Mesenchymal stem cell (in vitro differentiated cells and primary cell): ENCODE measurements at regions not wholly inside any gene's neighbourhood (a gene's known extent, or its start where the extent isn't known, plus 50 kb on each side); places are given as distances from the start of the nearest gene placed in this dataset.
A peak's percentile ranks its signal among the peaks of the same experiment; 100 is the strongest.
"Not testable (repeated sequence)": the region's sequence is repeated elsewhere in the genome, so short reads cannot be mapped to it uniquely, and the experiment has no call there.

Experiments
- DNase-seq: peaks from one replicate; pipeline ENCODE4 v3.0.0-alpha.2; 2013
- H2AFZ ChIP-seq: one replicate; pipeline ENCODE4 v1.6.1; 2013; ENCODE audit warnings: low read depth, mild to moderate bottlenecking, control low read depth, inconsistent platforms, low read length, moderate library complexity
- H2AK5ac ChIP-seq: 2 replicates; pipeline ENCODE4 v1.6.1; 2013; ENCODE audit warnings: low read length, moderate library complexity, mild to moderate bottlenecking, inconsistent platforms; ENCODE audit not compliant: severe bottlenecking
- H2BK120ac ChIP-seq: one replicate; pipeline ENCODE4 v1.6.1; 2013; ENCODE audit warnings: low read depth, mild to moderate bottlenecking, inconsistent platforms, low read length, moderate library complexity
- H2BK12ac ChIP-seq, 2 experiments: one replicate each; pipeline ENCODE4 v1.6.1; 2013; ENCODE audit warnings: inconsistent platforms in 2 of 2, low read length in 2 of 2, mild to moderate bottlenecking in 2 of 2, moderate library complexity in 2 of 2, control low read depth in 1 of 2
- H2BK15ac ChIP-seq: one replicate; pipeline ENCODE4 v1.6.1; 2013; ENCODE audit warnings: mild to moderate bottlenecking, low read depth, inconsistent platforms; ENCODE audit not compliant: poor library complexity, severe bottlenecking
- H2BK5ac ChIP-seq: 2 replicates; pipeline ENCODE4 v1.6.1; 2013; ENCODE audit warnings: low read depth, mild to moderate bottlenecking, low read length, control low read depth, inconsistent platforms; ENCODE audit not compliant: poor library complexity, severe bottlenecking
- H3K14ac ChIP-seq, 2 experiments: one replicate each; pipeline ENCODE4 v1.6.1; 2013; ENCODE audit warnings: inconsistent platforms in 2 of 2, low read length in 2 of 2, control low read depth in 1 of 2, mild to moderate bottlenecking in 1 of 2, moderate library complexity in 1 of 2
- H3K18ac ChIP-seq, 2 experiments: one replicate each; pipeline ENCODE4 v1.6.1; 2013; ENCODE audit warnings: inconsistent platforms in 2 of 2, low read length in 2 of 2, control low read depth in 1 of 2, low read depth in 1 of 2, mild to moderate bottlenecking in 1 of 2
- H3K23ac ChIP-seq, 2 experiments: one replicate each; pipeline ENCODE4 v1.6.1; 2013; ENCODE audit warnings: inconsistent platforms in 2 of 2, low read length in 2 of 2, mild to moderate bottlenecking in 2 of 2, moderate library complexity in 2 of 2, control low read depth in 1 of 2
- H3K27ac ChIP-seq: 2 replicates; pipeline ENCODE4 v1.5.1; 2013; ENCODE audit warnings: mild to moderate bottlenecking, moderate library complexity, low read length, control low read depth, inconsistent platforms; ENCODE audit not compliant: poor library complexity, severe bottlenecking
- H3K27me3 ChIP-seq, 2 experiments: 2 replicates each; pipeline versions ENCODE4 v1.6.1 to v1.7.0; 2013; ENCODE audit warnings: low read length in 2 of 2, mild to moderate bottlenecking in 2 of 2, moderate library complexity in 2 of 2, control low read depth in 1 of 2, inconsistent platforms in 1 of 2; ENCODE audit not compliant: control insufficient read depth in 1 of 2, insufficient read depth in 1 of 2
- H3K36me3 ChIP-seq, 2 experiments: 2 replicates each; pipeline versions ENCODE4 v1.6.1 to v1.7.0; 2013; ENCODE audit warnings: low read length in 2 of 2, control low read depth in 1 of 2, inconsistent platforms in 1 of 2, low read depth in 1 of 2, mild to moderate bottlenecking in 1 of 2; ENCODE audit not compliant: insufficient read depth in 2 of 2, control insufficient read depth in 1 of 2
- H3K4ac ChIP-seq, 2 experiments: one replicate each; pipeline ENCODE4 v1.6.1; 2013; ENCODE audit warnings: inconsistent platforms in 2 of 2, low read length in 2 of 2, mild to moderate bottlenecking in 2 of 2, moderate library complexity in 2 of 2, control low read depth in 1 of 2, low read depth in 1 of 2
- H3K4me1 ChIP-seq: 2 replicates; pipeline ENCODE4 v1.6.1; 2013; ENCODE audit warnings: low read depth, low read length, control low read depth; ENCODE audit not compliant: control insufficient read depth, insufficient read depth
- H3K4me2 ChIP-seq: 2 replicates; pipeline ENCODE4 v1.6.1; 2013; ENCODE audit warnings: low read length, mild to moderate bottlenecking, inconsistent platforms; ENCODE audit not compliant: poor library complexity, severe bottlenecking
- H3K4me3 ChIP-seq, 2 experiments: 2 replicates each; pipeline versions ENCODE4 v1.5.1 to v1.7.0; 2013; ENCODE audit warnings: low read length in 2 of 2, mild to moderate bottlenecking in 2 of 2, control low read depth in 1 of 2, low read depth in 1 of 2; ENCODE audit not compliant: insufficient read depth in 1 of 2
- H3K79me1 ChIP-seq: replicated peaks from 2 replicates; pipeline ENCODE4 v1.6.1; 2013; ENCODE audit warnings: mild to moderate bottlenecking, control low read depth, low read length, inconsistent platforms; ENCODE audit not compliant: poor library complexity, severe bottlenecking
- H3K9ac ChIP-seq: 2 replicates; pipeline ENCODE4 v1.7.0; 2013; ENCODE audit warnings: mild to moderate bottlenecking, low read length, moderate library complexity
- H3K9me3 ChIP-seq: 2 replicates; pipeline ENCODE4 v1.7.0; 2013; ENCODE audit warnings: mild to moderate bottlenecking, low read length; ENCODE audit not compliant: control insufficient read depth
- H4K8ac ChIP-seq: one replicate; pipeline ENCODE4 v1.6.1; 2013; ENCODE audit warnings: inconsistent platforms, mild to moderate bottlenecking, low read length, moderate library complexity
- H4K91ac ChIP-seq: one replicate; pipeline ENCODE4 v1.6.1; 2013; ENCODE audit warnings: mild to moderate bottlenecking, low read length, inconsistent platforms
- WGBS: methylation state at CpG from one replicate; pipeline ENCODE4 v1.1.7; 2013; ENCODE audit warnings: mixed read lengths; 5-methylcytosine and 5-hydroxymethylcytosine counted together

- not testable (repeated sequence) for H3K27ac ChIP-seq, H3K9ac ChIP-seq, H2BK120ac ChIP-seq, H3K4me2 ChIP-seq, H2BK5ac ChIP-seq, H2AK5ac ChIP-seq, H3K14ac ChIP-seq, H3K27me3 ChIP-seq, DNase-seq, H4K91ac ChIP-seq, H3K4me3 ChIP-seq, H3K4ac ChIP-seq, H3K9me3 ChIP-seq, H2BK15ac ChIP-seq, H3K79me1 ChIP-seq, H4K8ac ChIP-seq, H3K36me3 ChIP-seq, H3K18ac ChIP-seq, H3K4me1 ChIP-seq, H2AFZ ChIP-seq, H2BK12ac ChIP-seq, H3K23ac ChIP-seq
- no CpG with 5 or more reads among the region's 1 CpG for WGBS
Observed at GRCh38 chr10:95137990-95138625, 55.9 kb upstream of the ACSM6 start.

GRCh38 chr10:95134490-95134889, 59.5 kb upstream of the ACSM6 start:
- Histone ChIP-seq H3K23ac (no peak overlapping the region), H2BK5ac (no peak overlapping the region), H2BK120ac (no peak overlapping the region), H2AK5ac (no peak overlapping the region), H3K9me3 (no peaks in the 10 kb centered on the region), H2BK12ac (no peak overlapping the region), H3K4me3 (no peak overlapping the region), H3K79me1 (no peaks in the 10 kb centered on the region), H3K4me2 (no peak overlapping the region), H3K14ac (no peak overlapping the region), H3K4ac (no peak overlapping the region), H4K8ac (no peak overlapping the region), H4K91ac (no peak overlapping the region), H3K4me1 (no peaks in the 10 kb centered on the region), H3K27me3 (no peaks in the 10 kb centered on the region), H3K36me3 (no peaks in the 10 kb centered on the region), H3K18ac (no peak overlapping the region), H2BK15ac (no peak overlapping the region), H3K9ac (no peak overlapping the region), H3K27ac (no peak overlapping the region), H2AFZ (no peak overlapping the region)
- DNase-seq = no peak
- WGBS = no CpG with 5 or more reads among the region's 1 CpG

- Histone ChIP-seq H3K27ac (no peak overlapping the region), H3K4me3 (no peak overlapping the region), H2BK15ac (no peak overlapping the region), H3K27me3 (no peaks in the 10 kb centered on the region), H3K14ac (no peak overlapping the region), H3K4ac (no peak overlapping the region), H3K36me3 (no peaks in the 10 kb centered on the region), H2BK12ac (no peak overlapping the region), H3K4me1 (no peaks in the 10 kb centered on the region), H4K8ac (no peak overlapping the region), H3K9ac (no peak overlapping the region), H2BK5ac (no peak overlapping the region), H4K91ac (no peak overlapping the region), H2AFZ (no peak overlapping the region), H2AK5ac (no peak overlapping the region), H2BK120ac (no peak overlapping the region), H3K9me3 (no peaks in the 10 kb centered on the region), H3K4me2 (no peak overlapping the region), H3K23ac (no peak overlapping the region), H3K79me1 (no peaks in the 10 kb centered on the region), H3K18ac (no peak overlapping the region)
- DNase-seq = no peak
- WGBS = 95% methylated on average over 2 of the region's 2 CpGs
Observed at GRCh38 chr10:95133997-95134396, 60.0 kb upstream of the ACSM6 start.

- H3K23ac ChIP-seq = no peak overlapping the region
- no peak overlapping the region for H2BK15ac ChIP-seq
- 62% methylated on average over 3 of the region's 4 CpGs for WGBS
- H2BK12ac ChIP-seq = no peak overlapping the region
- no peak overlapping the region for H3K27ac ChIP-seq
- no peak overlapping the region for H2BK120ac ChIP-seq
- no peaks in the 10 kb centered on the region for H3K79me1 ChIP-seq
- H4K91ac ChIP-seq = no peak overlapping the region
- H3K4me2 ChIP-seq = no peak overlapping the region
- no peak overlapping the region for H2AFZ ChIP-seq
- H3K9ac ChIP-seq = no peak overlapping the region
- H3K18ac ChIP-seq = no peak overlapping the region
- no peaks in the 10 kb centered on the region for H3K4me1 ChIP-seq
- no peaks in the 10 kb centered on the region for H3K27me3 ChIP-seq
- H2AK5ac ChIP-seq = no peak overlapping the region
- no peaks in the 10 kb centered on the region for H3K9me3 ChIP-seq
- no peak overlapping the region for H3K4me3 ChIP-seq
- H4K8ac ChIP-seq = no peak overlapping the region
- H3K14ac ChIP-seq = no peak overlapping the region
- no peaks in the 10 kb centered on the region for H3K36me3 ChIP-seq
- peak; percentile 83 for DNase-seq
- H2BK5ac ChIP-seq = no peak overlapping the region
- H3K4ac ChIP-seq = no peak overlapping the region
Observed at GRCh38 chr10:95133016-95133752, 60.9 kb upstream of the ACSM6 start.
